HG02623 (cell line): ENCODE measurements at regions not wholly inside any gene's neighbourhood (a gene's known extent, or its start where the extent isn't known, plus 50 kb on each side); places are given as distances from the start of the nearest gene placed in this dataset.
"Not testable (repeated sequence)": the region's sequence is repeated elsewhere in the genome, so short reads cannot be mapped to it uniquely, and the experiment has no call there.

Experiments
- ATAC-seq: cut with Tn5 transposase; IDR thresholded peaks from one replicate; pipeline ENCODE4 v1.9.1; 2021; ENCODE audit warnings: moderate library complexity; ENCODE audit not compliant: unreplicated experiment

GRCh38 chr1:58206749-58207148, 339.8 kb downstream of the OMA1 start:
- no peak for ATAC-seq

- no peak for ATAC-seq
These were observed 342.2 kb downstream of the OMA1 start for GRCh38 chr1:58204284-58204683.

GRCh38 chr1:58201492-58202106, 344.9 kb downstream of the OMA1 start:
- ATAC-seq, result no peak

GRCh38 chr1:58200437-58200836, 346.1 kb downstream of the OMA1 start:
- ATAC-seq, result no peak

GRCh38 chr1:58197811-58198210, 348.7 kb downstream of the OMA1 start:
- no peak for ATAC-seq

GRCh38 chr1:58190267-58190988, 356.1 kb downstream of the OMA1 start:
- no peak for ATAC-seq

- ATAC-seq, result no peak
These were observed 357.1 kb downstream of the OMA1 start for GRCh38 chr1:58189453-58189852.

- ATAC-seq, result no peak
These were observed 363.2 kb downstream of the OMA1 start for GRCh38 chr1:58183286-58183685.

GRCh38 chr1:58180537-58180936, 366.0 kb downstream of the OMA1 start:
- no peak for ATAC-seq

- ATAC-seq, result not testable (repeated sequence)
These were observed 377.4 kb downstream of the OMA1 start for GRCh38 chr1:58169160-58169559.

GRCh38 chr1:58167131-58167530, 379.4 kb downstream of the OMA1 start:
- not testable (repeated sequence) for ATAC-seq

- no peak for ATAC-seq
These were observed 380.1 kb downstream of the OMA1 start for GRCh38 chr1:58166417-58166816.

GRCh38 chr1:58165073-58165472, 381.5 kb downstream of the OMA1 start:
- ATAC-seq, result peak; percentile 50

GRCh38 chr1:58162952-58163550, 383.5 kb downstream of the OMA1 start:
- ATAC-seq, result no peak

GRCh38 chr1:58159434-58159830, 387.1 kb downstream of the OMA1 start:
- no peak for ATAC-seq

GRCh38 chr1:58158506-58159433, 387.8 kb downstream of the OMA1 start:
- no peak for ATAC-seq

GRCh38 chr1:58158016-58158415, 388.5 kb downstream of the OMA1 start:
- ATAC-seq, result no peak

- no peak for ATAC-seq
These were observed 389.3 kb downstream of the OMA1 start for GRCh38 chr1:58157256-58157655.

- ATAC-seq, result no peak
These were observed 389.7 kb downstream of the OMA1 start for GRCh38 chr1:58156831-58157230.

GRCh38 chr1:58156124-58156468, 390.4 kb downstream of the OMA1 start:
- peak; percentile 82 for ATAC-seq

- ATAC-seq, result peak; percentile 51
These were observed 391.0 kb downstream of the OMA1 start for GRCh38 chr1:58155418-58156123.
